ENCODE measurements at regions not wholly inside any gene's neighbourhood (a gene's known extent, or its start where the extent isn't known, plus 50 kb on each side); places are given as distances from the start of the nearest gene placed in this dataset.

- TF ChIP-seq CTCF (IDR thresholded peaks at IDR 0.05) (no peak), POLR2A (IDR thresholded peaks at IDR 0.05; ENCODE audit: low read length) (no peak), MAX (IDR thresholded peaks at IDR 0.05) (no peak), CHD2 (IDR thresholded peaks at IDR 0.05; ENCODE audit: low read length, partially characterized antibody) (no peak)
These were observed 365.4 kb downstream of the EMP1 start for GRCh38 chr12:13561923-13562322.

Measured in A549 (cell line).